GM23248 (cell line): ENCODE measurements at regions not wholly inside any gene's neighbourhood (a gene's known extent, or its start where the extent isn't known, plus 50 kb on each side); places are given as distances from the start of the nearest gene placed in this dataset.
"Not testable (repeated sequence)": the region's sequence is repeated elsewhere in the genome, so short reads cannot be mapped to it uniquely, and the experiment has no call there.

Experiments used
- DNase-seq: peaks from one replicate; pipeline ENCODE4 v3.0.0-alpha.2; 2015
- H2AFZ ChIP-seq: fragments of 200-600 bp; sonication (generic); 2 replicates; pipeline ENCODE4 v1.6.1; 2016; ENCODE audit warnings: antibody characterized with exemption
- H3F3A ChIP-seq: fragments of 200-600 bp; sonication (generic); 2 replicates; pipeline ENCODE4 v1.6.1; 2016; ENCODE audit warnings: mild to moderate bottlenecking, antibody characterized with exemption, mixed run types; ENCODE audit not compliant: insufficient read depth
- H3K27ac ChIP-seq: fragments of 200-600 bp; sonication (generic); 2 replicates; pipeline ENCODE4 v1.5.1; 2016; ENCODE audit warnings: mild to moderate bottlenecking
- H3K27me3 ChIP-seq: fragments of 200-600 bp; sonication (generic); replicated peaks from 2 replicates; pipeline ENCODE4 v1.6.1; 2016; ENCODE audit warnings: mild to moderate bottlenecking; ENCODE audit not compliant: insufficient read depth
- H3K36me3 ChIP-seq: fragments of 200-600 bp; sonication (generic); 2 replicates; pipeline ENCODE4 v1.6.1; 2016; ENCODE audit warnings: low read depth, mild to moderate bottlenecking
- H3K4me1 ChIP-seq: fragments of 200-600 bp; sonication (generic); 2 replicates; pipeline ENCODE4 v1.6.1; 2016; ENCODE audit warnings: mild to moderate bottlenecking; ENCODE audit not compliant: insufficient read depth
- H3K4me2 ChIP-seq: fragments of 200-600 bp; sonication (generic); one replicate; pipeline ENCODE4 v1.6.1; 2016; ENCODE audit warnings: mild to moderate bottlenecking; ENCODE audit not compliant: unreplicated experiment
- H3K4me3 ChIP-seq: fragments of 200-600 bp; sonication (generic); 2 replicates; pipeline ENCODE4 v1.5.1; 2016; ENCODE audit warnings: mild to moderate bottlenecking
- H3K79me2 ChIP-seq: fragments of 200-600 bp; sonication (generic); 2 replicates; pipeline ENCODE4 v1.6.1; 2016; ENCODE audit warnings: mild to moderate bottlenecking; ENCODE audit not compliant: insufficient read depth
- H3K9ac ChIP-seq: fragments of 200-600 bp; sonication (generic); 2 replicates; pipeline ENCODE4 v1.6.1; 2016; ENCODE audit warnings: mild to moderate bottlenecking
- H3K9me2 ChIP-seq: fragments of 200-600 bp; sonication (generic); 2 replicates; pipeline ENCODE4 v1.6.1; 2016; ENCODE audit warnings: mixed run types, mild to moderate bottlenecking, moderate library complexity; ENCODE audit not compliant: insufficient read depth
- H3K9me3 ChIP-seq: fragments of 200-600 bp; sonication (generic); one replicate; pipeline ENCODE4 v1.6.1; 2017; ENCODE audit warnings: low read depth
- H4K20me1 ChIP-seq: fragments of 200-600 bp; sonication (generic); 2 replicates; pipeline ENCODE4 v1.6.0; 2016; ENCODE audit not compliant: insufficient read depth
- WGBS, 2 experiments: methylation state at CpG; one replicate each; pipeline ENCODE4 v1.1.6; 2015 to 2017; ENCODE audit warnings: low lambda C conversion rate in 2 of 2, low coverage in 1 of 2; ENCODE audit errors: missing lambda C conversion rate in 2 of 2; 5-methylcytosine and 5-hydroxymethylcytosine counted together
- in situ Hi-C: fragments of 300-500 bp; cut with MboI; formaldehyde crosslinking; loops from 2 replicates; pipeline ENCODE4 v1.15.0; 2020

DNA sequence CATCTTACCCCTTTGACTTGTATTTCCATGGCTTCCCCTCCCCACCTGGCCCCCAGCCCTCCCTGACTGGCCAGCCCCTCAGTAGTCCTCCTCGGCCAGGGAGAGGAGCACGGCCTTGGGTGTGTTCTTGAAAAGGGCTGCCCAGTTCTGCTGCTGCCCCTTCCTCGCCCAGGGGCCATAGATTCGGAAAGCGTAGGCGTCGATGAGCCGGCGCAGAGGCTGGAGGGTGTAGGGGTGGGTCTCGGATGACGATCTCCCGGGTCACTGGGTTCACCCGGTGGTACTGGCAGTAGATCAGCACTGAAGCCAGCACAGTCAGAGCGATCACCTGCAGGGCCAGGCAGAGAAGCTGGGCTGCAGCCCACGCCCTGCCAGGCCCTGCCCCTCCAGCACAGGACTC lies 71.7 kb downstream of the ZNF479 start:
- WGBS, 2 experiments = 49 to 51% methylated on average over 14 of the region's 15 CpGs
- in situ Hi-C loops, H3K27me3 ChIP-seq, H3K27ac ChIP-seq, H3K4me1 ChIP-seq, H3K9ac ChIP-seq, DNase-seq, H3K79me2 ChIP-seq, H2AFZ ChIP-seq, H4K20me1 ChIP-seq, H3K9me2 ChIP-seq, H3K4me2 ChIP-seq, H3K36me3 ChIP-seq, H3F3A ChIP-seq, H3K9me3 ChIP-seq, H3K4me3 ChIP-seq: not testable (repeated sequence)

DNA sequence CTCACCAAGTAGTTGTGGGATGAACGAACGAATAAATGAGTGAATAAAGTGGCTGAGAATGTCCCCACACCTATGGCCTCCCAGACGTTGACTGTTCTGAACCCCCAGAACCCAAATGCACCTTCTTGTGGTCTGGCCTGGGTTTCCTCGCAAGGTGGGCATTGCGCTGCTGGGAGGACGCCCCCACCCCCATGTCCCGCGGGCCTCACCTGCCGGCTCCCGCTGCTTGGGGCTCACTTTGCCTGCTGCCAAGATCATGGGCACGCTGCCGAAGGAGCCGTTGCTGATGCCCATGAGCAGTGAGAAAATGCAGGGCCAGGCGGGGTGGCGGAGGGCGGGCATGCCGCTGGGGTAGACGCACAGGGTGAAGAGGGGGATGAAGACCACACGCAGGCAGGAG lies 115.9 kb downstream of the ZNF479 start:
- in situ Hi-C loops, H3K9me2 ChIP-seq, H3K4me3 ChIP-seq, DNase-seq, H3K27ac ChIP-seq, H4K20me1 ChIP-seq, H3K9me3 ChIP-seq, H3F3A ChIP-seq, H3K27me3 ChIP-seq, H3K9ac ChIP-seq, H3K4me1 ChIP-seq, H3K79me2 ChIP-seq, H2AFZ ChIP-seq, H3K36me3 ChIP-seq, H3K4me2 ChIP-seq: not testable (repeated sequence)
- WGBS, 2 experiments = 63% methylated on average over 11 of the region's 19 CpGs; no CpG with 5 or more reads in 1 of the 2 experiments

DNA sequence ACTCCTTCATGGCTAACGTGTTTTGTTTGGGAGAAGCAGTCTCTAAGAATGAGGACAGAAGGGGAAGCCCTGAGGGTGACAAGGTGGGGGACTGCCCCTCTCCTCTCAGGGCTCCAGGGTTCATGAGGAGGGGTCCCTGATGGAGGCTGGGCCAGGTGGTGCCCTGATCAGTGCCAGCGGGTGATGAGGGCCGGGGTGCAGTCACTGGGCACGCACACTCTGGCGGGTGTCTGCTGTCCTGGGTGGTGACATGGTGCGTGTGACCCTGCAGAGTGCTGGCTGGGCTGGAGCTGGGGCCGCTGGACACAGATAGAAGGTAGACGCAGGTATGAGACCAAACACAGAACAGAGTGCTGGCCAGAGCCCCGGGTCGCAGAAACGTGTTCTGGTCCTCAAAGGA lies 118.5 kb downstream of the ZNF479 start:
- in situ Hi-C loops, H3K4me3 ChIP-seq, H3F3A ChIP-seq, H3K36me3 ChIP-seq, H3K27ac ChIP-seq, H2AFZ ChIP-seq, H3K4me1 ChIP-seq, H3K9me2 ChIP-seq, H3K9me3 ChIP-seq, H3K27me3 ChIP-seq, H4K20me1 ChIP-seq, H3K9ac ChIP-seq, H3K79me2 ChIP-seq, DNase-seq, H3K4me2 ChIP-seq: not testable (repeated sequence)
- 53 to 61% methylated on average over 5 to 9 of the region's 11 CpGs for WGBS, 2 experiments

GRCh38 chr7:57012907-57013306 lies 119.3 kb downstream of the ZNF479 start:
- H3K9me2 ChIP-seq, H3F3A ChIP-seq, DNase-seq, H2AFZ ChIP-seq, H3K27me3 ChIP-seq, H3K79me2 ChIP-seq, in situ Hi-C loops, H3K9ac ChIP-seq, H3K9me3 ChIP-seq, H3K4me3 ChIP-seq, H3K4me2 ChIP-seq, H4K20me1 ChIP-seq, H3K36me3 ChIP-seq, H3K4me1 ChIP-seq, H3K27ac ChIP-seq: not testable (repeated sequence)
- 72 to 74% methylated on average over 11 to 12 of the region's 19 CpGs for WGBS, 2 experiments

GRCh38 chr7:57009230-57009629 lies 123.0 kb downstream of the ZNF479 start:
- H3K4me1 ChIP-seq, H3K79me2 ChIP-seq, H3K36me3 ChIP-seq, in situ Hi-C loops, H3K27me3 ChIP-seq, H2AFZ ChIP-seq, H3K9me3 ChIP-seq, H3K4me3 ChIP-seq, H4K20me1 ChIP-seq, DNase-seq, H3K9ac ChIP-seq, H3K27ac ChIP-seq, H3F3A ChIP-seq, H3K9me2 ChIP-seq, H3K4me2 ChIP-seq: not testable (repeated sequence)
- 47 to 50% methylated on average over 5 to 11 of the region's 17 CpGs for WGBS, 2 experiments

GRCh38 chr7:57005974-57006373 lies 126.3 kb downstream of the ZNF479 start:
- in situ Hi-C loops, H4K20me1 ChIP-seq, H3K9me2 ChIP-seq, DNase-seq, H3K4me2 ChIP-seq, H3K27ac ChIP-seq, H3K27me3 ChIP-seq, H3K4me3 ChIP-seq, H3K79me2 ChIP-seq, H3K9ac ChIP-seq, H3K4me1 ChIP-seq, H3F3A ChIP-seq, H3K36me3 ChIP-seq, H3K9me3 ChIP-seq, H2AFZ ChIP-seq: not testable (repeated sequence)
- WGBS, 2 experiments = 27 to 30% methylated on average over 9 of the region's 14 CpGs

- H3K27ac ChIP-seq, H3K9me3 ChIP-seq, H3K36me3 ChIP-seq, in situ Hi-C loops, H4K20me1 ChIP-seq, H3K79me2 ChIP-seq, H3K27me3 ChIP-seq, H3K4me1 ChIP-seq, H3K4me2 ChIP-seq, H3K9me2 ChIP-seq, H3F3A ChIP-seq, DNase-seq, H3K9ac ChIP-seq, H3K4me3 ChIP-seq, H2AFZ ChIP-seq: not testable (repeated sequence)
- 58% methylated on average over 13 of the region's 25 CpGs; no CpG with 5 or more reads in 1 of the 2 experiments for WGBS, 2 experiments
These were observed 128.4 kb downstream of the ZNF479 start for GRCh38 chr7:57003821-57004220.

GRCh38 chr7:57001926-57002325 lies 130.3 kb downstream of the ZNF479 start:
- H3K4me1 ChIP-seq, DNase-seq, H3K36me3 ChIP-seq, H3K27ac ChIP-seq, H3K4me3 ChIP-seq, H3K27me3 ChIP-seq, H3K9me3 ChIP-seq, H3K4me2 ChIP-seq, H3K9me2 ChIP-seq, H3K9ac ChIP-seq, H4K20me1 ChIP-seq, in situ Hi-C loops, H2AFZ ChIP-seq, H3K79me2 ChIP-seq, H3F3A ChIP-seq: not testable (repeated sequence)
- WGBS, 2 experiments = 67 to 80% methylated on average over 11 to 12 of the region's 20 CpGs
